Mesendoderm (in vitro differentiated cells): ENCODE measurements at regions not wholly inside any gene's neighbourhood (a gene's known extent, or its start where the extent isn't known, plus 50 kb on each side); places are given as distances from the start of the nearest gene placed in this dataset.
"Not testable (repeated sequence)": the region's sequence is repeated elsewhere in the genome, so short reads cannot be mapped to it uniquely, and the experiment has no call there.

ENCODE experiments used
- DNase-seq: peaks from one replicate; pipeline ENCODE4 v3.0.0; 2013
- H2AK5ac ChIP-seq: 2 replicates; pipeline ENCODE4 v1.6.1; 2013; ENCODE audit warnings: low read length, inconsistent platforms
- H2BK120ac ChIP-seq: 2 replicates; pipeline ENCODE4 v1.6.1; 2013; ENCODE audit warnings: low read depth, mild to moderate bottlenecking, low read length, moderate library complexity, mixed read lengths
- H2BK15ac ChIP-seq: replicated peaks from 2 replicates; pipeline ENCODE4 v1.6.1; 2013; ENCODE audit warnings: low read depth, mild to moderate bottlenecking, moderate library complexity
- H2BK5ac ChIP-seq: 2 replicates; pipeline ENCODE4 v1.6.1; 2013; ENCODE audit warnings: low read length, inconsistent platforms
- H3K18ac ChIP-seq: 2 replicates; pipeline ENCODE4 v1.6.1; 2013; ENCODE audit warnings: mild to moderate bottlenecking, low read length, mixed read lengths
- H3K23ac ChIP-seq: one replicate; pipeline ENCODE4 v1.6.1; 2013; ENCODE audit warnings: low read length
- H3K27ac ChIP-seq: 2 replicates; pipeline ENCODE4 v1.5.1; 2013; ENCODE audit warnings: low read depth, mild to moderate bottlenecking, inconsistent platforms, low read length, moderate library complexity
- H3K27me3 ChIP-seq: 2 replicates; pipeline ENCODE4 v1.6.1; 2013; ENCODE audit warnings: low read length, control low read depth, mild to moderate bottlenecking, inconsistent platforms; ENCODE audit not compliant: insufficient read depth, poor library complexity
- H3K36me3 ChIP-seq: 2 replicates; pipeline ENCODE4 v1.6.1; 2013; ENCODE audit warnings: low read length, inconsistent platforms; ENCODE audit not compliant: control insufficient read depth, insufficient read depth
- H3K4ac ChIP-seq: one replicate; pipeline ENCODE4 v1.6.1; 2013; ENCODE audit warnings: low read depth, mild to moderate bottlenecking, low read length, moderate library complexity
- H3K4me1 ChIP-seq: 2 replicates; pipeline ENCODE4 v1.6.1; 2013; ENCODE audit warnings: low read depth, low read length, inconsistent platforms; ENCODE audit not compliant: control insufficient read depth
- H3K4me2 ChIP-seq: 2 replicates; pipeline ENCODE4 v1.6.1; 2013; ENCODE audit warnings: low read length
- H3K4me3 ChIP-seq: 2 replicates; pipeline ENCODE4 v1.5.1; 2013; ENCODE audit warnings: mild to moderate bottlenecking, low read length
- H3K56ac ChIP-seq: one replicate; pipeline ENCODE4 v1.6.1; 2013; ENCODE audit warnings: low read length
- H3K79me1 ChIP-seq: 2 replicates; pipeline ENCODE4 v1.6.1; 2013; ENCODE audit warnings: low read length, inconsistent platforms
- H3K79me2 ChIP-seq: 2 replicates; pipeline ENCODE4 v1.6.1; 2013; ENCODE audit warnings: mild to moderate bottlenecking, low read length; ENCODE audit not compliant: control insufficient read depth, insufficient read depth
- H3K9ac ChIP-seq: 2 replicates; pipeline ENCODE4 v1.6.1; 2013; ENCODE audit warnings: low read length, inconsistent platforms
- H4K5ac ChIP-seq: one replicate; pipeline ENCODE4 v1.6.1; 2013; ENCODE audit warnings: low read length
- H4K8ac ChIP-seq: one replicate; pipeline ENCODE4 v1.6.1; 2013; ENCODE audit warnings: low read depth, mild to moderate bottlenecking, control low read depth, low read length, moderate library complexity
- WGBS: extraction: QIAGEN DNeasy Blood & Tissue Kit; methylation state at CpG from one replicate; pipeline ENCODE4 v1.1.7; 2013; ENCODE audit warnings: low lambda C conversion rate, missing lambda C conversion rate; ENCODE audit not compliant: insufficient coverage; ENCODE audit errors: extremely low coverage; 5-methylcytosine and 5-hydroxymethylcytosine counted together

- not testable (repeated sequence) for H2BK15ac ChIP-seq, H3K4me2 ChIP-seq, H3K27ac ChIP-seq, H3K4me1 ChIP-seq, H4K8ac ChIP-seq, H3K9ac ChIP-seq, H2BK120ac ChIP-seq, H4K5ac ChIP-seq, H3K4me3 ChIP-seq, H2BK5ac ChIP-seq, H3K18ac ChIP-seq, H3K23ac ChIP-seq, H3K79me2 ChIP-seq, H3K56ac ChIP-seq, H3K79me1 ChIP-seq, H2AK5ac ChIP-seq, H3K36me3 ChIP-seq, DNase-seq, H3K27me3 ChIP-seq, H3K4ac ChIP-seq
- WGBS = no CpG with 5 or more reads among the region's 1 CpG
Observed at GRCh38 chr21:5251866-5252265, 5269.5 kb upstream of the TPTE start.
